ENCODE measurements at regions not wholly inside any gene's neighbourhood (a gene's known extent, or its start where the extent isn't known, plus 50 kb on each side); places are given as distances from the start of the nearest gene placed in this dataset.

DNA sequence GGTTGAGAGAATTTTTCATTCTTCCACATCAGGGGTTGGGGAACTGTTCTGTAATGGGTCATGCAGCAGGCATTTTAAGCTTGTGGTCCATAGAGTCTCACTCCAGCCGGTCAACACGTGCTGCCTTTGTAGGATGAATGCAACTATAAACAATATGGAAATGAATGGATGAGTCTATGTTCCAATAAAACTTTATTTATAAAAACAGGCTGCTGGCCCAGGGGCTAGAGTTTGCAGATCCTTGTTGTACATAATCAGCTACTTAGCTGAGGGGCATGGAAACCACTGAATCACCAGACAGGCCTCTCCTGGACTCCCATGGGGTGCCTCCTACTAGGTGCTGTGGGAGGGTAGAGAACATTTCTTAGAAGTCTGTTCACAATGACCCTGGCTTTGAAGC is 243.4 kb downstream of the BMP7 start:
- DNase-seq = no peak
- intact Hi-C loops (cut with DNase I, micrococcal nuclease) = no loop called here
- no peak for ATAC-seq

DNA sequence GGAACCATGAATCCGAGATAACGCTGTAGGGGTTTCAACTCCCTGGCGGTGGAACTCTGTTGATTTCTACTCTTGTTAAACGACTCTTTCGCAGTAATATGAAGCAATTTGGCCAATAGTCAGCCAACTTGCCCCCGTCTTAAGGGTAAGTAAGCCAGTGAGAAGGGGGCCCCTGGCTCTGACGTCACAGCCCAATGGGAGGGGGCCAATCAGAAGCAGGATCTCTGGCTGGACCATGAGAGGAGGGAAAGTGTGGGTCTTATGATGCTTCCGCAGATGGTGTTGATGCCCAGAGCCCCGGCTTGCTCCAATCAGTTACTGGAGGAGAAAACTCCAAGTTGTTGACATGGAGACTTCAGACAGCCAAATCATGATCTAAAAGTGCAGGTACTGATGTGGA is 242.4 kb downstream of the BMP7 start:
- intact Hi-C loops (cut with DNase I, micrococcal nuclease) = no loop called here
- DNase-seq (no peak), ATAC-seq (no peak)

- no peak for ATAC-seq
- intact Hi-C loops (cut with DNase I, micrococcal nuclease) = no loop called here
- DNase-seq = no peak
These were observed 241.6 kb downstream of the BMP7 start for GRCh38 chr20:57024849-57025248.

DNA sequence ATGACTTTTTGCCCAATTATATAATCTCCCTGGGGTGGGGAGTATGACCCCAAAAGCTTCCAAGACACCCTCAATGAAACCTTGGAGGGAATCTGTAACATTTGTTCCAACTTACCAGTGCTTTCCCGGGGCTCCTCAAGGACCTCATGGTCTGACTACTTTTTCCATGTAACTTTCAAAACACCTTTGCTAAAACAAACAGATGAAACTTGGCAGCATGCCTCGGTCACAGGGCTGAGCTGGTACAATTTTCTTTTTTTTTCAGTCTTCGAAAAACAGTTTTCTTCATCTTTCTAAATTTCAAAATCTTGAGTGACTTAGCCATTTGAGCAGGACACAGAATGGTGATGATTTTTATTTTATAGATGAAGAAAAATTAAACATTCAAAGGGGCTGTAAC is 241.2 kb downstream of the BMP7 start:
- intact Hi-C loops (cut with DNase I, micrococcal nuclease) = no loop called here
- DNase-seq (no peak), ATAC-seq (no peak)

GRCh38 chr20:57025666-57026224 is 240.7 kb downstream of the BMP7 start:
- no peak for DNase-seq
- intact Hi-C loops (cut with DNase I, micrococcal nuclease) = no loop called here
- no peak for ATAC-seq

- DNase-seq = no peak
- intact Hi-C loops (cut with DNase I, micrococcal nuclease) = no loop called here
- no peak for ATAC-seq
These were observed 238.7 kb downstream of the BMP7 start for GRCh38 chr20:57027777-57028176.

DNA sequence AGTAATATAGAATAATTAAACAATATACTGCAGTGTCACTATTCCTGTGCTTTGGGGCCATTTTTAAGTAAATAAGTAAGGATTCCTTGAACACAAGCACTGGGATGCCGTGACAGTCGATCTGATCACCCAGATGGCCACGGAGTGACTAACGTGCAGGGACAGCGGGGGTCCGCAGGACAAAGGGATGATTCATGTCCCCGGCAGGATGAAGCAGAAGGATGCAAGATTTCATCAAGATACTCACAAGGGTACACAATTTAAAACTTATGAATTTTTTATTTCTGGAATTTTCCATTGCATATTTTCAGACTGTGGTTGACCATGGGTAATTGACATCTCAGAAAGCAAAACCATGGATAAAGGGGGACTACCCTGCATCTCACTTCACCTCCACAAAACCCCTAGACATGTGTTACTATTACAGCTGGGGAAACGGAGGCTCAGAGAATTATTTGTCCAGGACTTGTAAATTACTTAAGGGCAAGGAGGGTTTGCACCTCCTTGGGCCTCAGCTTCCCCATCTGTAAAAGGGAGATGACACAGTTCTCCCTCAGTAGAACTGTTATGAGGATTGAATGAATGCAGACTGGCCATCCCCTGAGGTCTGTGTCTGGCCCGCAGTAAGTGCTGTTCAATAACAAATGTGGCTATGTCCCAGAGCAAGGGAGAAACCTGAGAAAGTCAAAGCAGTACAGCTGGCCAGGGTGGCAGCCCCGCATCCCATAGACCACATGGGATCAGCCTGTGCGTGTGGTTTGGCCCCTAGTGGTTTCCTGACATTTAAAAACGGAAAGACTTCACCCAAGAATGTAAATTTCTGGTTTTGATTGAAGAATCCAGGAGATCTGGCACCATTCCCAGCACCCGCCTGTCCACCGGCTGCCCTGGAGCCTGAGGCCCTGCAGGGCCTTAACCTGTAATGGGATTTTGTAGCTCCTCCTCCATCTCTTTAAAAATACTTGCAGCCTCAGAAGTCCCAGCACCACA is 235.5 kb downstream of the BMP7 start:
- intact Hi-C loops (cut with DNase I, micrococcal nuclease) = no loop called here
- no peak for ATAC-seq
- DNase-seq = no peak

DNA sequence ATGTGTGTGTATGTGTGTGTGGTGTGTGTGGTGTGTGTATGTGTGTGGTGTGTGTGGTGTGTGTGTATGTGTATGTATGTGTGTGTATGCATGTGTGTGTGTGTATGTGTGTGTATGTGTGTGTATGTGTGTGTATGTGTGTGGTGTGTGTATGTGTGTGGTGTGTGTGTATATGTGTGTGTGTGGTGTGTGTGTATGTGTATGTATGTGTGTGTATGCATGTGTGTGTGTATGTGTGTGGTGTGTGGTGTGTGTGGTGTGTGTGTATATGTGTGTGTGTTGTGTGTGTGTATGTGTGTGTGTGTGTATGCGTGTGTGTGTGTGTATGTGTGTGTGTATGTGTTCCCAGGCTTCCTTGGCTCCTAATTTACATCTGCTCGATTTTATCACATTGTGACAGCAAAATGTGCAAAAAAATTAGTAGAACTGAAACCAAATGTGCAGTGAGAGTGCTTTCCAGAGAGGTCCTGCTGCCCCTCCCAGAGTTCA is 234.5 kb downstream of the BMP7 start:
- ATAC-seq = no peak
- no peak for DNase-seq
- intact Hi-C loops (cut with DNase I, micrococcal nuclease) = no loop called here

DNA sequence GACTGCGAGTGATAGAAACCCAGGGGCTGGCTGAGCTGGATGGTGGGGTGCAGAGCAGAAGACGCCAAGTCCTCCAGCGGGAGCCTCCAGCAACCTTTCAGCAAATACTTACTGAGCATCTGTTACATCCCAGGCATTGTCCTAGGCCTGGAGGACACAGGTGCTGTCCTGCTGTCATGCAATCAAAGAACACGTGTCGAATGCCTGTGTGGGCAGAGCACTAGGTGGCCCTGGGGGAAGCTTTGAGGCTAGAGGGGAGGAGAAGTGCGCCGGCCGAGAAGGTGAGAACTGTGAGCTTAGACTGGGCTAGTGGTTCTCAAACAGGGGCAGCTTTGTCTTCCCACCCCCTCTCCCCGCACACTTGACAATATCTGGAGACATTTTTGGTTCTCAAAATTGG is 233.6 kb downstream of the BMP7 start:
- DNase-seq = no peak
- intact Hi-C loops (cut with DNase I, micrococcal nuclease) = no loop called here
- ATAC-seq = no peak

DNA sequence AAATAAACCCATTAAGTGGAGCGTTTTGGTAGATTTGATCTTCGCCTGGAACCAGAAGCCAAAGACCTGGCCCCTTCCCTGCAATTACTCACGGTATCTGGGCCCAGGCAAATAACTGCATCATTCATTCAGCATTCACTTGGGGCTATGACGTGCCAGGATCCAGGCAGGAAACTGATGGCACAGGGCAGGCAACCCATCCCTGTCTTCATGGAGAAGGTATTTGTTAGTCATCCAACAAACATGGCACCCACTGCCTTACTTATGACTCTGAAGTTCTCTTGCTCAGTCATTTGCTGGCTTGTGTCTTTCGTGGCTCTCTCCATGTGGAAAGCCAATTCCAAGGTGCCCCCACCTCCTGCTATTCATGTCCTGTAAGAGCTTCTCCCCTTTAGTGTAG is 232.4 kb downstream of the BMP7 start:
- ATAC-seq (no peak), DNase-seq (no peak)
- intact Hi-C loops (cut with DNase I, micrococcal nuclease) = no loop called here

- no peak for DNase-seq
- intact Hi-C loops (cut with DNase I, micrococcal nuclease) = no loop called here
- no peak for ATAC-seq
These were observed 228.8 kb downstream of the BMP7 start for GRCh38 chr20:57037689-57038088.

DNA sequence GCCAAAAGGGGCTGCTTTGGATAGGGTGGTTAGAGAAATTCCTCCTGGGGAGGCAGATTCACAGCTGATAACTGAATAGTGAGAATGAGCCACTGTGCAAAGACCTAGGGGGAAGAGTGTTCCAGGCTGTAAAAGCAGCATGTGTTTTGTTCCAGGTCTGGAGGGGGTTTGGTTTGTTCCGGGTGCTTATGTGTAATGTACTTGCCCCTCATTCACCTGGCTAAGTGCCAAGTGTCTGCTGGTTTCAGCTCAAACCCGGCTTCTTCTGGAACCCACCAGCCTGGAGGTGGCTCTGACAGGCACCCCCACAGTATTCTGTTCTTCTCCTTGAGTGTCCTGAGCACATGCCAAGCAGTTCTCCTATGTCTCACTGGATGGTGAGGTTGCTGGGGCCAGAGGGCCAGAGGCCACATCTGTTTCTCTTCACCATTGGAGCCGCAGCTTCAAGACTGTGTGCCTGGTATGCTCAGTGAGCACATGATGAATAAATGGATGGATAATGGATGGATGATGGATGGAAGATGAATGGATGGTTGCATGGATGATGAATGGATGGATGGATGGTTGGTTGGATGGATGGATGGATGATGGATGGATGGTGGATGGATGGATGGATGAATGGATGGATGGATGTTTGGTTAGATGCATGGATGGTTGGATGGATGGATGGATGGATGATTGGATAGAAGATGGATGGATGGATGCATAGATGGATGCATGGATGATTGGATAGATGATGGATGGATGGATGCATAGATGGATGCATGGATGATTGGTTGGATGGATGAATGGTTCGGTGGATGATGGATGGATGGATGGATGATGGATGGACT is 227.6 kb downstream of the BMP7 start:
- DNase-seq (no peak), ATAC-seq (no peak)
- intact Hi-C loops (cut with DNase I, micrococcal nuclease) = no loop called here

DNA sequence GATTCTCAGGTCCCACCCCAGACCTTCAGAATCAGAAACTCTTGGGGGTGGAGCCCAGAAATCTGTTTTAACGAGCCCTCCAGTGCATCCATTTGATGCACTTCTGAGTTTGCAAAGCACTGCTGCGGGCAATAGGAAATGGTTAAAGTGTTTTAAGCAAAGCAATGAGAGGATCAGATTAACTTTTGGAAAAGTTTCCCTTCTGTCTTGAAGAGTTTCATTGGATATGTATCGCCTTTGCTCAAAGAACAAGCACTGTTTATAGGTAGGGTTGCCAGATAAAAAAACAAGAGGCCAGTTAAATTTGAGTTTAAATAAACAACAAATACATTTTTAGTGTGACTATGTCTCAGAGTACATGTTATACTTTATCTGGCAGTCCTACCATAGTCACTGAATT is 226.0 kb downstream of the BMP7 start:
- DNase-seq (no peak), ATAC-seq (no peak)
- intact Hi-C loops (cut with DNase I, micrococcal nuclease) = no loop called here

GRCh38 chr20:57040924-57041323 is 225.5 kb downstream of the BMP7 start:
- ATAC-seq (no peak), DNase-seq (peak in 1 of 2 donors; percentile 42)
- intact Hi-C loops (cut with DNase I, micrococcal nuclease) = no loop called here

- intact Hi-C loops (cut with DNase I, micrococcal nuclease) = no loop called here
- ATAC-seq (no peak), DNase-seq (no peak)
These were observed 223.3 kb downstream of the BMP7 start for GRCh38 chr20:57043091-57043490.

DNA sequence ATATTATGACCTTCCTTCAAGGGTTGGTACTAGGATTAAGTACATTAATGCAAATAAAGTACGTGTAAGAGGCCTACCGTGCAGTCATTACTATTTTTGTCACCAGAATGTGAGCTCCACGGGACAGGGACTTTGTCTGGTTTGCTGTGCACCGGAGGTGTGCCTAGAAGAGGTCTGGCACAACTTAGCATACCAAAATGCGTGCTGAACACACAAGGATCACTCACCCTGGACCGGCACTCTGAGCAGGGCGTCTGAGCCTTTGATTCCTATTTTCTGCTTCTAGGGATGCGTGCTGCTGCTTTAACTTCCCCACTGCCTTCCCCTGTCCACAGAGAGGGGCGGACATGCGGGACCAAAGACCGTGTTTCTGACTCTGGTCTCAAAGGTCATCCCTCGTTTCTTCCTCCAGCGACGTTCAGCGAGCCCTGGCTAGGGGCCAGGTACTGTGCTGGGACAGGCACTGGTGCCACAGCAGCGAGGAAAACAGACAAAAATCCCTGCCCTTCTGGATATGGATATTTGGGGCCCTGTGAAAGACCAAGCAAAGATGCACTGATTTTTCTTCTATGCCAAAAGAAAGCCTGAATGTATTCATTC is 222.7 kb downstream of the BMP7 start:
- ATAC-seq (no peak), DNase-seq (no peak)
- intact Hi-C loops (cut with DNase I, micrococcal nuclease) = no loop called here

- peak in 1 of 2 donors; percentile 30 for DNase-seq
- ATAC-seq = peak; percentile 39
- intact Hi-C loops (cut with DNase I, micrococcal nuclease) = no loop called here
These were observed 219.0 kb downstream of the BMP7 start for GRCh38 chr20:57047281-57048026.

GRCh38 chr20:57048027-57048869 is 218.2 kb downstream of the BMP7 start:
- intact Hi-C loops (cut with DNase I, micrococcal nuclease) = no loop called here
- DNase-seq (peak in 1 of 2 donors; percentile 10), ATAC-seq (peak; percentile 57)

Measured in left colon (tissue), 2 donors.